A549 (cell line): ENCODE measurements at regions not wholly inside any gene's neighbourhood (a gene's known extent, or its start where the extent isn't known, plus 50 kb on each side); places are given as distances from the start of the nearest gene placed in this dataset.

Source experiments
- ATAC-seq, 2 experiments: fragments of 200-7000 bp in 1 of 2; fragments of >200 bp in 1 of 2; cut with Nextera tagmentation in 1 of 2; cut with Tn5 transposase in 1 of 2; 3 replicates each; pipeline versions ENCODE4 v1.8.0 to v1.9.1; 2018 to 2020; ENCODE audit warnings: mild to moderate bottlenecking in 1 of 2, moderate library complexity in 1 of 2
- CTCF ChIA-PET: fragments of 300-600 bp; sonication (Branson Sonifier 250); formaldehyde crosslinking; extraction: SDS; loops from one replicate; lab custom pipeline; 2021; ENCODE audit warnings: antibody characterized with exemption, inconsistent platforms; lab: Yijun Ruan, JAX
- POLR2A ChIA-PET: fragments of 350-600 bp; formaldehyde crosslinking; extraction: SDS; loops from one replicate; lab custom pipeline; 2021; ENCODE audit warnings: antibody characterized with exemption, inconsistent platforms; lab: Yijun Ruan, JAX
- DNase-seq, 2 experiments: peaks; one replicate each; pipeline versions ENCODE4 v3.0.0 to v3.0.0-alpha.2; 2011 to 2016; ENCODE audit warnings: low read depth in 1 of 2, low spot score in 1 of 2
- FAIRE-seq: peaks from 2 replicates; lab custom pipeline; 2011; peaks lifted over from hg19 to GRCh38; lab: Jason Lieb, UNC
- H3K27ac ChIP-seq, 2 experiments: fragments of >200 bp; sonication (Bioruptor Twin); formaldehyde crosslinking; 3 replicates each; pipeline ENCODE4 v1.5.1; 2016 to 2017
- H3K4me1 ChIP-seq: fragments of >200 bp; sonication (Bioruptor Twin); formaldehyde crosslinking; 3 replicates; pipeline ENCODE4 v1.6.1; 2016
- H3K4me2 ChIP-seq: fragments of >200 bp; sonication (Bioruptor Twin); formaldehyde crosslinking; 3 replicates; pipeline ENCODE4 v1.6.1; 2016
- H3K4me3 ChIP-seq: fragments of >200 bp; sonication (Bioruptor Twin); formaldehyde crosslinking; 3 replicates; pipeline ENCODE4 v1.5.1; 2016
- H3K9me3 ChIP-seq: fragments of >200 bp; sonication (Bioruptor Twin); formaldehyde crosslinking; 3 replicates; pipeline ENCODE4 v1.6.1; 2016
- BHLHE40 ChIP-seq: IDR thresholded peaks from 2 replicates; pipeline ENCODE4 v1.6.1; 2012; ENCODE audit warnings: low read depth, low read length, inconsistent platforms
- CHD2 ChIP-seq: fragments of 150-350 bp; IDR thresholded peaks from 2 replicates; pipeline ENCODE4 v1.6.1; 2014; ENCODE audit warnings: low read length; ENCODE audit not compliant: partially characterized antibody
- CHD4 ChIP-seq: fragments of 200-600 bp; sonication (generic); IDR thresholded peaks from 2 replicates; pipeline ENCODE4 v1.6.1; 2016; ENCODE audit warnings: antibody characterized with exemption, mild to moderate bottlenecking, borderline replicate concordance
- FOSB ChIP-seq: fragments of 250-450 bp; sonication (Bioruptor Pico); IDR thresholded peaks from 2 replicates; pipeline ENCODE4 v1.5.0; 2020; ENCODE audit warnings: mild to moderate bottlenecking, moderate library complexity
- FOSL2 ChIP-seq, 2 experiments: fragments of 450-650 bp in 1 of 2; fragments of >200 bp in 1 of 2; sonication (Bioruptor Twin) in 1 of 2; formaldehyde crosslinking; IDR thresholded peaks; 2 replicates each; pipeline versions ENCODE4 v1.5.0 to v1.6.1; 2016 to 2020; ENCODE audit warnings: mild to moderate bottlenecking in 1 of 2, moderate library complexity in 1 of 2
- FOXS1 ChIP-seq: fragments of 250-450 bp; sonication (Bioruptor Pico); IDR thresholded peaks from 2 replicates; pipeline ENCODE4 v1.5.0; 2020; ENCODE audit warnings: mild to moderate bottlenecking, moderate library complexity
- GATA3 ChIP-seq: IDR thresholded peaks from 2 replicates; pipeline ENCODE4 v1.6.1; 2012; ENCODE audit warnings: borderline replicate concordance
- HOXA7 ChIP-seq: fragments of 250-450 bp; sonication (Bioruptor Pico); IDR thresholded peaks from 2 replicates; pipeline ENCODE4 v1.5.0; 2020; ENCODE audit warnings: mild to moderate bottlenecking, moderate library complexity
- KDM1A ChIP-seq: fragments of 200-600 bp; sonication (generic); IDR thresholded peaks from 2 replicates; pipeline ENCODE4 v1.6.1; 2016; ENCODE audit warnings: low read depth, mild to moderate bottlenecking
- RAD21 ChIP-seq, 2 experiments: fragments of >200 bp in 1 of 2; sonication (Bioruptor Twin) in 1 of 2; formaldehyde crosslinking in 1 of 2; IDR thresholded peaks in 1 of 2; conservative IDR thresholded peaks in 1 of 2; 2 replicates in 1 of 2; 3 replicates in 1 of 2; pipeline ENCODE4 v1.6.1; 2012 to 2018; ENCODE audit warnings: inconsistent platforms in 1 of 2
- RFX5 ChIP-seq: fragments of 450-650 bp; IDR thresholded peaks from 2 replicates; pipeline ENCODE4 v1.7.1; 2014; ENCODE audit warnings: antibody characterized with exemption, mild to moderate bottlenecking, moderate library complexity
- RNF2 ChIP-seq: fragments of 200-600 bp; sonication (generic); IDR thresholded peaks from 2 replicates; pipeline ENCODE4 v1.6.1; 2016; ENCODE audit warnings: low read depth, mild to moderate bottlenecking, antibody characterized with exemption, moderate library complexity, borderline replicate concordance
- TFCP2L1 ChIP-seq: fragments of 250-450 bp; sonication (Bioruptor Pico); IDR thresholded peaks from 2 replicates; pipeline ENCODE4 v1.5.0; 2021; ENCODE audit warnings: mild to moderate bottlenecking
- ZC3H11A ChIP-seq: fragments of 450-650 bp; IDR thresholded peaks from 2 replicates; pipeline ENCODE4 v1.6.1; 2014; ENCODE audit warnings: antibody characterized with exemption, mild to moderate bottlenecking
- ZSCAN20 ChIP-seq: fragments of 250-450 bp; sonication (Bioruptor Pico); IDR thresholded peaks from 2 replicates; pipeline ENCODE4 v1.8.0; 2022; ENCODE audit warnings: mild to moderate bottlenecking, moderate library complexity
- WGBS: methylation state at CpG from one replicate; pipeline ENCODE4 v1.1.6; 2017; ENCODE audit errors: missing lambda C conversion rate; 5-methylcytosine and 5-hydroxymethylcytosine counted together
- TF ChIP-seq, protein P1 (sequence below): fragments of 250-450 bp; sonication (Bioruptor Pico); IDR thresholded peaks from 2 replicates; pipeline ENCODE4 v1.5.0; 2020; ENCODE audit warnings: low read depth, mild to moderate bottlenecking, moderate library complexity
- TF ChIP-seq, protein P2 (sequence below): IDR thresholded peaks from 2 replicates; pipeline ENCODE4 v1.6.1; 2012
- TF ChIP-seq, protein P3 (sequence below): fragments of 150-350 bp; IDR thresholded peaks from 2 replicates; pipeline ENCODE4 v1.6.1; 2014; ENCODE audit warnings: low read depth, mild to moderate bottlenecking, low read length
- TF ChIP-seq, protein P4 (sequence below): fragments of 200-600 bp; sonication (generic); IDR thresholded peaks from 2 replicates; pipeline ENCODE4 v1.6.1; 2016; ENCODE audit warnings: antibody characterized with exemption, mild to moderate bottlenecking, moderate library complexity
- TF ChIP-seq, protein P5 (sequence below): fragments of >200 bp; sonication (Bioruptor Twin); formaldehyde crosslinking; IDR thresholded peaks from 3 replicates; pipeline ENCODE4 v1.5.1; 2016
- TF ChIP-seq, protein P6 (sequence below): fragments of 250-450 bp; sonication (Bioruptor Pico); IDR thresholded peaks from 2 replicates; pipeline ENCODE4 v1.5.0; 2021; ENCODE audit warnings: mild to moderate bottlenecking, moderate library complexity, borderline replicate concordance

GRCh38 chr14:48378541-48378940, 703.1 kb upstream of the MDGA2 start:
- FAIRE-seq (no peak), ATAC-seq (no peak), DNase-seq (no peak)
- ChIA-PET POLR2A (no interaction called here), CTCF (no interaction called here)
- no peak for TF ChIP-seq ZC3H11A
- TF ChIP-seq, protein P1, sequence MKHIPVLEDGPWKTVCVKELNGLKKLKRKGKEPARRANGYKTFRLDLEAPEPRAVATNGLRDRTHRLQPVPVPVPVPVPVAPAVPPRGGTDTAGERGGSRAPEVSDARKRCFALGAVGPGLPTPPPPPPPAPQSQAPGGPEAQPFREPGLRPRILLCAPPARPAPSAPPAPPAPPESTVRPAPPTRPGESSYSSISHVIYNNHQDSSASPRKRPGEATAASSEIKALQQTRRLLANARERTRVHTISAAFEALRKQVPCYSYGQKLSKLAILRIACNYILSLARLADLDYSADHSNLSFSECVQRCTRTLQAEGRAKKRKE (CRISPR knock-in tag) = no peak
- TF ChIP-seq, protein P2, sequence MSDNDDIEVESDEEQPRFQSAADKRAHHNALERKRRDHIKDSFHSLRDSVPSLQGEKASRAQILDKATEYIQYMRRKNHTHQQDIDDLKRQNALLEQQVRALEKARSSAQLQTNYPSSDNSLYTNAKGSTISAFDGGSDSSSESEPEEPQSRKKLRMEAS = no peak
- TF ChIP-seq, protein P3, sequence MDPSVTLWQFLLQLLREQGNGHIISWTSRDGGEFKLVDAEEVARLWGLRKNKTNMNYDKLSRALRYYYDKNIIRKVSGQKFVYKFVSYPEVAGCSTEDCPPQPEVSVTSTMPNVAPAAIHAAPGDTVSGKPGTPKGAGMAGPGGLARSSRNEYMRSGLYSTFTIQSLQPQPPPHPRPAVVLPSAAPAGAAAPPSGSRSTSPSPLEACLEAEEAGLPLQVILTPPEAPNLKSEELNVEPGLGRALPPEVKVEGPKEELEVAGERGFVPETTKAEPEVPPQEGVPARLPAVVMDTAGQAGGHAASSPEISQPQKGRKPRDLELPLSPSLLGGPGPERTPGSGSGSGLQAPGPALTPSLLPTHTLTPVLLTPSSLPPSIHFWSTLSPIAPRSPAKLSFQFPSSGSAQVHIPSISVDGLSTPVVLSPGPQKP = no peak
- TF ChIP-seq, protein P4, sequence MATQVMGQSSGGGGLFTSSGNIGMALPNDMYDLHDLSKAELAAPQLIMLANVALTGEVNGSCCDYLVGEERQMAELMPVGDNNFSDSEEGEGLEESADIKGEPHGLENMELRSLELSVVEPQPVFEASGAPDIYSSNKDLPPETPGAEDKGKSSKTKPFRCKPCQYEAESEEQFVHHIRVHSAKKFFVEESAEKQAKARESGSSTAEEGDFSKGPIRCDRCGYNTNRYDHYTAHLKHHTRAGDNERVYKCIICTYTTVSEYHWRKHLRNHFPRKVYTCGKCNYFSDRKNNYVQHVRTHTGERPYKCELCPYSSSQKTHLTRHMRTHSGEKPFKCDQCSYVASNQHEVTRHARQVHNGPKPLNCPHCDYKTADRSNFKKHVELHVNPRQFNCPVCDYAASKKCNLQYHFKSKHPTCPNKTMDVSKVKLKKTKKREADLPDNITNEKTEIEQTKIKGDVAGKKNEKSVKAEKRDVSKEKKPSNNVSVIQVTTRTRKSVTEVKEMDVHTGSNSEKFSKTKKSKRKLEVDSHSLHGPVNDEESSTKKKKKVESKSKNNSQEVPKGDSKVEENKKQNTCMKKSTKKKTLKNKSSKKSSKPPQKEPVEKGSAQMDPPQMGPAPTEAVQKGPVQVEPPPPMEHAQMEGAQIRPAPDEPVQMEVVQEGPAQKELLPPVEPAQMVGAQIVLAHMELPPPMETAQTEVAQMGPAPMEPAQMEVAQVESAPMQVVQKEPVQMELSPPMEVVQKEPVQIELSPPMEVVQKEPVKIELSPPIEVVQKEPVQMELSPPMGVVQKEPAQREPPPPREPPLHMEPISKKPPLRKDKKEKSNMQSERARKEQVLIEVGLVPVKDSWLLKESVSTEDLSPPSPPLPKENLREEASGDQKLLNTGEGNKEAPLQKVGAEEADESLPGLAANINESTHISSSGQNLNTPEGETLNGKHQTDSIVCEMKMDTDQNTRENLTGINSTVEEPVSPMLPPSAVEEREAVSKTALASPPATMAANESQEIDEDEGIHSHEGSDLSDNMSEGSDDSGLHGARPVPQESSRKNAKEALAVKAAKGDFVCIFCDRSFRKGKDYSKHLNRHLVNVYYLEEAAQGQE = no peak
- no peak for TF ChIP-seq FOSL2 (IDR thresholded peaks at IDR 0.05)
- TF ChIP-seq FOSL2 (CRISPR knock-in tag; IDR thresholded peaks at IDR 0.05) = no peak
- no peak for TF ChIP-seq RNF2
- no peak for TF ChIP-seq RAD21 (conservative IDR thresholded peaks at IDR 0.05 in 1 of 2, IDR thresholded peaks at IDR 0.05 in 1 of 2)
- no peak for TF ChIP-seq CHD4
- TF ChIP-seq, protein P5, sequence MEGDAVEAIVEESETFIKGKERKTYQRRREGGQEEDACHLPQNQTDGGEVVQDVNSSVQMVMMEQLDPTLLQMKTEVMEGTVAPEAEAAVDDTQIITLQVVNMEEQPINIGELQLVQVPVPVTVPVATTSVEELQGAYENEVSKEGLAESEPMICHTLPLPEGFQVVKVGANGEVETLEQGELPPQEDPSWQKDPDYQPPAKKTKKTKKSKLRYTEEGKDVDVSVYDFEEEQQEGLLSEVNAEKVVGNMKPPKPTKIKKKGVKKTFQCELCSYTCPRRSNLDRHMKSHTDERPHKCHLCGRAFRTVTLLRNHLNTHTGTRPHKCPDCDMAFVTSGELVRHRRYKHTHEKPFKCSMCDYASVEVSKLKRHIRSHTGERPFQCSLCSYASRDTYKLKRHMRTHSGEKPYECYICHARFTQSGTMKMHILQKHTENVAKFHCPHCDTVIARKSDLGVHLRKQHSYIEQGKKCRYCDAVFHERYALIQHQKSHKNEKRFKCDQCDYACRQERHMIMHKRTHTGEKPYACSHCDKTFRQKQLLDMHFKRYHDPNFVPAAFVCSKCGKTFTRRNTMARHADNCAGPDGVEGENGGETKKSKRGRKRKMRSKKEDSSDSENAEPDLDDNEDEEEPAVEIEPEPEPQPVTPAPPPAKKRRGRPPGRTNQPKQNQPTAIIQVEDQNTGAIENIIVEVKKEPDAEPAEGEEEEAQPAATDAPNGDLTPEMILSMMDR = no peak
- no peak for TF ChIP-seq TFCP2L1 (CRISPR knock-in tag)
- Histone ChIP-seq H3K27ac (no peak overlapping the region), H3K4me1 (no peaks in the 10 kb centered on the region), H3K4me3 (no peak overlapping the region), H3K4me2 (no peak overlapping the region), H3K9me3 (no peaks in the 10 kb centered on the region)
- 3% methylated on average over 1 of the region's 1 CpG for WGBS

- WGBS = 0% methylated on average over 3 of the region's 3 CpGs
- Histone ChIP-seq H3K9me3 (no peaks in the 10 kb centered on the region), H3K4me1 (no peaks in the 10 kb centered on the region), H3K4me3 (no peak overlapping the region), H3K27ac (no peak overlapping the region), H3K4me2 (no peak overlapping the region)
- DNase-seq (no peak), ATAC-seq (no peak), FAIRE-seq (no peak)
- ChIA-PET CTCF (no interaction called here), POLR2A (no interaction called here)
- TF ChIP-seq, protein P1 (CRISPR knock-in tag) = no peak
- TF ChIP-seq GATA3 (no peak), CHD2 (no peak), ZSCAN20 (CRISPR knock-in tag) (no peak), RFX5 (no peak), TFCP2L1 (CRISPR knock-in tag) (no peak), FOSB (CRISPR knock-in tag) (no peak), KDM1A (no peak), FOXS1 (CRISPR knock-in tag) (no peak), HOXA7 (CRISPR knock-in tag) (no peak), BHLHE40 (no peak)
- TF ChIP-seq, protein P6, sequence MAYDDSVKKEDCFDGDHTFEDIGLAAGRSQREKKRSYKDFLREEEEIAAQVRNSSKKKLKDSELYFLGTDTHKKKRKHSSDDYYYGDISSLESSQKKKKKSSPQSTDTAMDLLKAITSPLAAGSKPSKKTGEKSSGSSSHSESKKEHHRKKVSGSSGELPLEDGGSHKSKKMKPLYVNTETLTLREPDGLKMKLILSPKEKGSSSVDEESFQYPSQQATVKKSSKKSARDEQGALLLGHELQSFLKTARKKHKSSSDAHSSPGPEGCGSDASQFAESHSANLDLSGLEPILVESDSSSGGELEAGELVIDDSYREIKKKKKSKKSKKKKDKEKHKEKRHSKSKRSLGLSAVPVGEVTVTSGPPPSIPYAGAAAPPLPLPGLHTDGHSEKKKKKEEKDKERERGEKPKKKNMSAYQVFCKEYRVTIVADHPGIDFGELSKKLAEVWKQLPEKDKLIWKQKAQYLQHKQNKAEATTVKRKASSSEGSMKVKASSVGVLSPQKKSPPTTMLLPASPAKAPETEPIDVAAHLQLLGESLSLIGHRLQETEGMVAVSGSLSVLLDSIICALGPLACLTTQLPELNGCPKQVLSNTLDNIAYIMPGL (CRISPR knock-in tag) = no peak
- TF ChIP-seq, protein P3 = no peak
- TF ChIP-seq, protein P2 = no peak
These were observed 698.6 kb upstream of the MDGA2 start for GRCh38 chr14:48373981-48374380.
